Ascending aorta (tissue), 2 donors: ENCODE measurements at regions not wholly inside any gene's neighbourhood (a gene's known extent, or its start where the extent isn't known, plus 50 kb on each side); places are given as distances from the start of the nearest gene placed in this dataset.

ENCODE experiments used
- DNase-seq, 2 donors: peaks; one replicate each; pipeline ENCODE4 v3.0.0-alpha.2; 2019; ENCODE audit warnings: low spot score in 2 of 2
- H3K27ac ChIP-seq, 2 donors: fragments of 200-600 bp; sonication (generic); one replicate each; pipeline ENCODE4 v1.5.1; 2016 to 2017; ENCODE audit warnings: mild to moderate bottlenecking in 1 of 2
- H3K27me3 ChIP-seq: fragments of 200-600 bp; sonication (generic); one replicate; pipeline ENCODE4 v1.5.1; 2017
- H3K36me3 ChIP-seq, 2 donors: fragments of 200-600 bp; sonication (generic); one replicate each; pipeline ENCODE4 v1.5.1; 2016
- H3K4me1 ChIP-seq, 2 donors: fragments of 200-600 bp; sonication (generic); one replicate each; pipeline ENCODE4 v1.5.1; 2016 to 2017; ENCODE audit warnings: mild to moderate bottlenecking in 1 of 2
- H3K4me3 ChIP-seq, 2 donors: fragments of 200-600 bp; sonication (generic); one replicate each; pipeline ENCODE4 v1.5.1; 2016 to 2017; ENCODE audit warnings: mild to moderate bottlenecking in 1 of 2
- H3K9me3 ChIP-seq, 2 donors: fragments of 200-600 bp; sonication (generic); one replicate each; pipeline ENCODE4 v1.5.1; 2016
- intact Hi-C: fragments of 100-400 bp; cut with DNase I; formaldehyde crosslinking; loops from one replicate; pipeline ENCODE4 v1.15.1; 2023
- TF ChIP-seq, protein P1 (sequence below), 3 experiments: fragments of 200-600 bp in 2 of 3; fragments of 450-650 bp in 1 of 3; sonication (generic) in 2 of 3; IDR thresholded peaks; one replicate each; pipeline ENCODE4 v1.5.1; 2016 to 2019; ENCODE audit warnings: antibody characterized with exemption in 3 of 3, mild to moderate bottlenecking in 1 of 3, moderate library complexity in 1 of 3

- Histone ChIP-seq H3K4me3 (no peak overlapping the region), H3K4me1 (no peaks in the 10 kb centered on the region), H3K27me3 (no peaks in the 10 kb centered on the region), H3K9me3 (no peaks in the 10 kb centered on the region), H3K27ac (no peak overlapping the region), H3K36me3 (no peaks in the 10 kb centered on the region)
- intact Hi-C loops, result no loop called here
- DNase-seq, result no peak
- TF ChIP-seq, protein P1, sequence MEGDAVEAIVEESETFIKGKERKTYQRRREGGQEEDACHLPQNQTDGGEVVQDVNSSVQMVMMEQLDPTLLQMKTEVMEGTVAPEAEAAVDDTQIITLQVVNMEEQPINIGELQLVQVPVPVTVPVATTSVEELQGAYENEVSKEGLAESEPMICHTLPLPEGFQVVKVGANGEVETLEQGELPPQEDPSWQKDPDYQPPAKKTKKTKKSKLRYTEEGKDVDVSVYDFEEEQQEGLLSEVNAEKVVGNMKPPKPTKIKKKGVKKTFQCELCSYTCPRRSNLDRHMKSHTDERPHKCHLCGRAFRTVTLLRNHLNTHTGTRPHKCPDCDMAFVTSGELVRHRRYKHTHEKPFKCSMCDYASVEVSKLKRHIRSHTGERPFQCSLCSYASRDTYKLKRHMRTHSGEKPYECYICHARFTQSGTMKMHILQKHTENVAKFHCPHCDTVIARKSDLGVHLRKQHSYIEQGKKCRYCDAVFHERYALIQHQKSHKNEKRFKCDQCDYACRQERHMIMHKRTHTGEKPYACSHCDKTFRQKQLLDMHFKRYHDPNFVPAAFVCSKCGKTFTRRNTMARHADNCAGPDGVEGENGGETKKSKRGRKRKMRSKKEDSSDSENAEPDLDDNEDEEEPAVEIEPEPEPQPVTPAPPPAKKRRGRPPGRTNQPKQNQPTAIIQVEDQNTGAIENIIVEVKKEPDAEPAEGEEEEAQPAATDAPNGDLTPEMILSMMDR (IDR thresholded peaks at IDR 0.05), result no peak
Observed at GRCh38 chrX:122586831-122587230, 597.2 kb upstream of the GRIA3 start.

GRCh38 chrX:122591546-122591945, 592.5 kb upstream of the GRIA3 start:
- H3K27ac ChIP-seq, result no peak overlapping the region
- TF ChIP-seq, protein P1 (IDR thresholded peaks at IDR 0.05), result no peak
- H3K27me3 ChIP-seq, result no peaks in the 10 kb centered on the region
- DNase-seq, result no peak
- no peaks in the 10 kb centered on the region for H3K4me1 ChIP-seq
- H3K9me3 ChIP-seq, result no peaks in the 10 kb centered on the region
- no peak overlapping the region for H3K4me3 ChIP-seq
- intact Hi-C loops, result no loop called here
- no peaks in the 10 kb centered on the region for H3K36me3 ChIP-seq

GRCh38 chrX:122596998-122597397, 587.1 kb upstream of the GRIA3 start:
- intact Hi-C loops, result no loop called here
- no peak overlapping the region for H3K27ac ChIP-seq
- H3K9me3 ChIP-seq, result no peaks in the 10 kb centered on the region
- no peaks in the 10 kb centered on the region for H3K27me3 ChIP-seq
- DNase-seq, result no peak
- H3K4me1 ChIP-seq, result no peaks in the 10 kb centered on the region
- no peak overlapping the region for H3K4me3 ChIP-seq
- H3K36me3 ChIP-seq, result no peaks in the 10 kb centered on the region
- TF ChIP-seq, protein P1 (IDR thresholded peaks at IDR 0.05), result no peak

DNA sequence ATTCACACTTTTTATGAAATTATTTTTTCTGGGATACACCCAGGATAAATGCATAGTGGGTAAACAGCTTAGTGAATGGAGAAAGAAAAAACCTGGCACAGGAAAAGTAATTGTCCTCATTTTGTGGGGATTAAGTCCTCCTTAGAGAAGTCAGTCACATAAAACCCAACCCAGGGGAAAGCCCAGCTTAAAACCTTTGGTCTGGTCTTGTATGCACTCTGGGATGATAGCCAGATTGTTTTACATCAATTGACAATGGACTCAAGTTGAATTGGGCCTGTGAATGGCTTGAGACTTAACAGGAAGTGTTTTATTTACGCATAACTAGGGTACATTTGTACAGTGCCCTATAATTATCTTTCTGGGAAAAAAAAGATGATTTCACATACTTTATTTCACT, 561.3 kb upstream of the GRIA3 start:
- Histone ChIP-seq H3K36me3 (no peaks in the 10 kb centered on the region), H3K27me3 (no peaks in the 10 kb centered on the region), H3K4me3 (no peak overlapping the region), H3K27ac (no peak overlapping the region), H3K4me1 (no peaks in the 10 kb centered on the region), H3K9me3 (no peaks in the 10 kb centered on the region)
- TF ChIP-seq, protein P1 (IDR thresholded peaks at IDR 0.05), result no peak
- no peak for DNase-seq
- intact Hi-C loops, result no loop called here

- Histone ChIP-seq H3K27me3 (no peaks in the 10 kb centered on the region), H3K36me3 (no peaks in the 10 kb centered on the region), H3K4me3 (no peak overlapping the region), H3K9me3 (no peaks in the 10 kb centered on the region), H3K27ac (no peak overlapping the region), H3K4me1 (no peaks in the 10 kb centered on the region)
- TF ChIP-seq, protein P1 (IDR thresholded peaks at IDR 0.05), result no peak
- intact Hi-C loops, result no loop called here
- DNase-seq, result no peak
Observed at GRCh38 chrX:122625239-122625638, 558.8 kb upstream of the GRIA3 start.

- DNase-seq, result no peak
- intact Hi-C loops, result no loop called here
Observed at GRCh38 chrX:122625821-122626220, 558.3 kb upstream of the GRIA3 start.

More at GRCh38 chrX:122625821-122626220, 558.3 kb upstream of the GRIA3 start:
- Histone ChIP-seq H3K4me3 (no peak overlapping the region), H3K27ac (no peak overlapping the region), H3K27me3 (no peaks in the 10 kb centered on the region), H3K36me3 (no peaks in the 10 kb centered on the region), H3K9me3 (no peaks in the 10 kb centered on the region), H3K4me1 (no peaks in the 10 kb centered on the region)
- TF ChIP-seq, protein P1 (IDR thresholded peaks at IDR 0.05), result no peak
